Activated T-cell treated with anti-CD3 and anti-CD28 coated beads, Interleukin-2, amount 50 U/mL, for 4 hours (primary cell): ENCODE measurements at regions not wholly inside any gene's neighbourhood (a gene's known extent, or its start where the extent isn't known, plus 50 kb on each side); places are given as distances from the start of the nearest gene placed in this dataset.
A peak's percentile ranks its signal among the peaks of the same experiment; 100 is the strongest.

Source experiments
- ATAC-seq, 2 donors: fragments of 200-7000 bp; cut with Tn5 transposase; one replicate each; pipeline ENCODE4 v1.10.0; 2021
- DNase-seq: peaks from one replicate; pipeline ENCODE4 v3.0.0-alpha.2; 2020
- H3K27me3 Mint-ChIP-seq: one replicate; pipeline ENCODE4 v1.8.0; 2021; ENCODE audit warnings: low read depth, mixed read lengths
- H3K36me3 Mint-ChIP-seq: one replicate; pipeline ENCODE4 v1.8.0; 2022; ENCODE audit warnings: mixed read lengths; ENCODE audit not compliant: insufficient read depth
- H3K4me1 Mint-ChIP-seq: one replicate; pipeline ENCODE4 v1.8.0; 2021; ENCODE audit warnings: low read depth, mixed read lengths
- H3K4me3 Mint-ChIP-seq: one replicate; pipeline ENCODE4 v1.8.0; 2021; ENCODE audit warnings: mild to moderate bottlenecking, moderate library complexity, mixed read lengths
- H3K9me3 Mint-ChIP-seq: one replicate; pipeline ENCODE4 v1.8.0; 2021; ENCODE audit warnings: mixed read lengths

DNA sequence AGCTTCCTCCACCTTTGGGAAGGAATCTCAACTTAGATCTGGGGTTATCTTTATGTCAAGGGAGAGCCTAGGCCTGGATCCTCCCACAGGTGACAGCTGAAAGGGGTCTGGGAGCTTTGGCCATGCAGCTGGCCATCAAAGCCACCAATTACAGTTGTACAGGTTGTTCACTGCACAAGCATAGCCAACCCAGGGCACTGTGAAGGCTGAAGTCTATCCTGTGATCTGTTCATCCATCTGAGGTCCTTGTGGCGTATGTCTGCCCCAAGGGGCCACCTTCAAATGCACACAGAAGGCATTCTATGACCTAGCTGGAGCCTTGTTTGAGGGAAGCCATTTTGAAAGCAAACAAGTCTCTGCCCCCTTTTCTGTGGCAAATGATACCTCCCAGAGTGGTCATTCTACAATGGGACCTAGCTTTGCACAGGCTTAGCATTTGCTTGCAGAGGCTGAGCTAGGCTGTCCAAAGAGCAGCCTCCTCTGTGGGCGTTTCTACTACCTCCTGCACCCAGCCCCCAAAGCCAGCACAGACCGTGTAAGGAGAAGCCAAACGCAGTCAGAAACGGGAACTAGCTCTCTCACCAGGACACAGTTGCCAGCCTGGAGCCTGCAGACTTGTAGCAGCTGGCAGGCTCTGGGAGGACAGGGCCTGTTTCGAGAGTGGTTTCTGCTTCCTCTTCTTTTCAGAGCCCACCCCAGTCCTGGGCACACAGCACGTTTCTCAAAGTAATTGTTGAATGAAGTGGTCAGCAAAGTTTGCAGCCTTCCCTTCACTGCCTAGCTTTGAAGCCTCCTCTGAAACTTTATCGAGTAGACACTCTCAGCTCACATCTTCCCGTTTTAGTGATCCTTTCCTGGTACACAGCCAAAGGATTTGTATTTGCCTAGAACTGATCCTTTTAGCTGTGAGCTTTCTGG, 157.3 kb upstream of the SMAD3 start:
- H3K9me3 Mint-ChIP-seq = peaks cover 6% of the 10 kb centered on the region
- no peaks in the 10 kb centered on the region for H3K36me3 Mint-ChIP-seq
- peaks cover 6% of the 10 kb centered on the region for H3K27me3 Mint-ChIP-seq
- H3K4me1 Mint-ChIP-seq = peaks cover 19% of the 10 kb centered on the region
- ATAC-seq (no peak), DNase-seq (no peak)
- H3K4me3 Mint-ChIP-seq = no peak overlapping the region

DNA sequence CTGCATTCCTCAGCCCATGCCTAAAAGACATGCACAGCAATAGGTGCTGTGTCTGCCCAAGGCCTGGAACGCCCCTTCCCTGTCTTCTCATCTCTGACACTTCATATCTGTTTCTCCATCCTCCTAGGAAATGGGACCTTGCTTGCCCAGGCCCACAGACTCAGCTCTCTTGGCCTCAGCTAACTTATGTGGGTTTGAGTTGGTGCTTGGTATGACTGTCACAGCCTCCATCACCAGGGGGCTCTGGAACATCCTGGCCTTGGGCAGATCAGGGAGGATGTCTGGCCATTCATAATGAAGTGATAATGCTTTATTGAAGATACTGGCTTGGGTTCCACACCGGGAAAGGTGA, 156.7 kb upstream of the SMAD3 start:
- peaks cover 6% of the 10 kb centered on the region for H3K9me3 Mint-ChIP-seq
- peaks cover 6% of the 10 kb centered on the region for H3K27me3 Mint-ChIP-seq
- H3K4me3 Mint-ChIP-seq = no peak overlapping the region
- DNase-seq (no peak), ATAC-seq (no peak)
- H3K4me1 Mint-ChIP-seq = peaks cover 19% of the 10 kb centered on the region
- no peaks in the 10 kb centered on the region for H3K36me3 Mint-ChIP-seq

DNA sequence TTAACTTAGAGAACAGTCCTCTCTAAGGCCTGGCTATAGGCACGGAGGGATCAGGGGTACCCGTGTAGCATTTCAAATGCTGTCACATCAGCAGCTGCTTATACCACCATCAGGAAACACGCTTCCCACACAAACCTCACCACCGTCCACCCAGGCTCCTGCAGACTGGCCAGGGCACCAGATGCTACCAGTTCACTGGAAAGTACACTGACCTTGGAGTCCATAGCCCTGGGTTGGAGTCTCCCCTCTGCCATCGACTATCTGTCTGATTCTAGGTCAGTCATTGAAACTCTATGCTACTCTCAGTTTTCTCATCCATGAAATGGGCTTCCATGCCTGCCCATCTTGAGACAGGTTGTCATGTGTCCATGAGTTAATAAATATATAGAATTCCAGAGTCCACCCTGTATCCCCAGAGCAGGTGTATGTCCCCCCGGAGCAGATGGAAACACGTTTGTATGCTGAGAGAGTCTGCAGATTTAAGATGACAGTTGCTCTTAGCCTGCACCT, 156.0 kb upstream of the SMAD3 start:
- no peak overlapping the region for H3K4me3 Mint-ChIP-seq
- H3K27me3 Mint-ChIP-seq = peaks cover 6% of the 10 kb centered on the region
- H3K9me3 Mint-ChIP-seq = peaks cover 6% of the 10 kb centered on the region
- H3K4me1 Mint-ChIP-seq = peaks cover 17% of the 10 kb centered on the region
- no peak for DNase-seq
- no peaks in the 10 kb centered on the region for H3K36me3 Mint-ChIP-seq
- no peak for ATAC-seq

DNA sequence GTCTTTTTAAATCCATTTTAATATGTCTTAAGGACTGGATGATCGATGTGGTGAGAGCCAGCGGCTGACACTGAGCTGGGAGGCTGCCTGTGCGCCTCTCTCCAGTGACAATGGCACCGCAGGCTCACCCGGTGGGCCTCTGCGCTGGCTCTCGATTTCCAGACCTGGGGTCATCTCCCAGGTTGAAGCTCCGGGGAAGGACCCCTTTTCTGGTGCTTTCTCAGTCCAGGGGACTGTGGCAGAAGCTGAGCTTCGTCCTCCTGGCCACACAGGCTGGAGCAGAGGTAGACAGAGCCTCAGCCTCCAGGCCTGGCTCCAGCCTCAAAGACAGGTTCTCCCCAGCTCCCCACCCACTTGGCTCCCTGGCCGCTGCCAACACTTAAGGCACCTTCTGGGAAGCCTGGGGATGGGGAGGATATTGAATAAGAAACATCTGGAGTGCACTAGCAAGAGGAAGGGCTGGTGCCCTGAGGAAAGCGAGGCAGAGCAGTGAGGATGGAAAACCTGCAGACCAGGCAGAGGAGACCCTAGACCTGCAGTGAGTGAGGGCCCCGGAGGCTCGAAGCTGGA, 154.2 kb upstream of the SMAD3 start:
- Mint-ChIP-seq H3K4me1 (peaks cover 17% of the 10 kb centered on the region), H3K9me3 (peaks cover 5% of the 10 kb centered on the region), H3K4me3 (no peak overlapping the region), H3K27me3 (peaks cover 16% of the 10 kb centered on the region), H3K36me3 (no peaks in the 10 kb centered on the region)
- ATAC-seq (no peak), DNase-seq (no peak)

DNA sequence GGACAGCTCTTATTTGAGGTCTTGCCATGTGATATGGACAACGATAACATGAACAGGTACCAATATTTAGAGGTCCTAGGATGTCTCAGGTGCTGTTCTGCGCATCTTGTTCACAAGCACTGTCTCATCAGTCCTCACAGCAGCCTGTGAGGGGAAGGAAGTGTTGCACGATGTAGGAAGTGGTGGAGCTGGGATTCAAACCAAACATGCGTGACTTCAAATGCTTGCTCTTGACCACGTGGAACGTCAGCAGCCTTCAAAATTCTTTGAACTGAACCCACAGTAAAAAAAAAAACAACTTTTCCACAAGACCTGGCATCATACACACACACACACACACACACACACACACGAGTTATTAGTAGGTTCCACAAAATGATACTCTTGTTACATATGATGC, 153.4 kb upstream of the SMAD3 start:
- ATAC-seq (peak in 1 of 2 donors; percentile 59), DNase-seq (no peak)
- Mint-ChIP-seq H3K27me3 (peaks cover 12% of the 10 kb centered on the region), H3K4me3 (no peak overlapping the region), H3K36me3 (no peaks in the 10 kb centered on the region), H3K4me1 (peaks cover 17% of the 10 kb centered on the region), H3K9me3 (peaks cover 6% of the 10 kb centered on the region)

DNA sequence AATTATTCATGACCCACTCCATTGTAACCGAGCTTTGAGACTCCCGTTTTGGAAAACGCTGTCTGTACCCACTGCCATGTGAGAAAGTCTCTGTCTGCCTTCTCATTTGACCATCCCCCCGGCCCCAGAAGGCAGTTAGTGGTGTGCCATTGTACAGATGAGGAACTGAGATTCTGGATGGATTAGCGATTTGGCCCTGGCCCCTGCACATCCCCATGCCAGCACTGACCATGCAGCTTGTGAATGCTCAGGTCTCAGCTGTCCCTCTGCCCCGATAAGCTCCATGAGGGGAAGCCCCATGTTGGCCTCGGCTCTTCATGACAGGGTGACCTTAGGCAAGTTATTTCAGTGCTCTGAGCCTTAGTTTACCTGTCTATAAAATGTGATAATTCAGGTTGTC, 153.0 kb upstream of the SMAD3 start:
- peaks cover 8% of the 10 kb centered on the region for H3K9me3 Mint-ChIP-seq
- DNase-seq = no peak
- H3K27me3 Mint-ChIP-seq = peaks cover 12% of the 10 kb centered on the region
- no peaks in the 10 kb centered on the region for H3K36me3 Mint-ChIP-seq
- H3K4me3 Mint-ChIP-seq = no peak overlapping the region
- no peak for ATAC-seq
- H3K4me1 Mint-ChIP-seq = peaks cover 17% of the 10 kb centered on the region

DNA sequence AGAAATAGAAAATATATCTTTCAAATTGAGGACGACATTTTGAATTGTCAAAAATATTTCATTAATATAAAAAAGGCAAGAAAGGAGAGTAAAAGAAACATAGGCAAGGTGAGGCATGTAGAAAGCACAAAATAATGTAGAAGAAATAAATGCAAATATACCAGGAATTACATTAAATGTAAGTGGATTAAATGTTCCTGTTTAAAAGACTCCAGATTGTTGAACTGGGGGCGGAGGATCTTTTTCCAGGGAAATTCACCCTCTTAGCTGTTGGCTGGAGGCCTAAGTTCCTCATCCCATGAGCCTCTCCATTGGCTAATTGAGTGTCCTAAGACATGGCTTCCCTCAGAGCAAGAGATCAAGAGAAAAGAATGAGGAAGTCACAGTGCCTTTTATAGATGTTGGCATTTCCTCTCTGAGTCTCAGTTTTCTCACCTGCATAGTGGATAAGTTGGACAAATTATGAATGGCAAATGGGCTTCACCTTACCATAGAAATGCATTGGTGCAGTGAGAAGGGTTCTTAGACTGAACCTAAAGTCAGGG, 147.4 kb upstream of the SMAD3 start:
- DNase-seq (no peak), ATAC-seq (no peak)
- no peaks in the 10 kb centered on the region for H3K4me1 Mint-ChIP-seq
- H3K9me3 Mint-ChIP-seq = peaks cover 16% of the 10 kb centered on the region
- H3K36me3 Mint-ChIP-seq = no peaks in the 10 kb centered on the region
- H3K27me3 Mint-ChIP-seq = peaks cover 29% of the 10 kb centered on the region
- no peak overlapping the region for H3K4me3 Mint-ChIP-seq

DNA sequence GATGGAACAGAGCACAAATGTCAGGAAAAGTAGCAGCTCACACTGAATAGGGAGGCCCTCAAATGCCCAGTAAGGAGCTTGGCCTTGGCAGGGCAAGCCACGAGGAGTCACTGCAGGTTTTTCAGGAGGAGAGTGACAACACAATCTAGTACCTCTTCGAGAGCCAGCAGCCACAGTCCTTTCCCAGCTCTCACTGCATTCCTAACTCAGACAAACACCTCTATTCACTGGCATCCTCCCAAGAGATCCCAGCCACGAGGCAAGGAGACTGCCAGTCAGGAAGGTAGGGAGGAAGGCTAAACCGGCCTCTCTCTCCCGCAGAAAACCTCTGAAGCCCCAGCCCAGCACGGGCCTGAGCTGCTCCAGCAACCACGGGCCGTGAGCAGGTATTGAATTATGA, 146.0 kb upstream of the SMAD3 start:
- Mint-ChIP-seq H3K4me1 (peaks cover 6% of the 10 kb centered on the region), H3K36me3 (no peaks in the 10 kb centered on the region), H3K4me3 (no peak overlapping the region), H3K27me3 (peaks cover 36% of the 10 kb centered on the region), H3K9me3 (peaks cover 17% of the 10 kb centered on the region)
- no peak for DNase-seq
- no peak for ATAC-seq

DNA sequence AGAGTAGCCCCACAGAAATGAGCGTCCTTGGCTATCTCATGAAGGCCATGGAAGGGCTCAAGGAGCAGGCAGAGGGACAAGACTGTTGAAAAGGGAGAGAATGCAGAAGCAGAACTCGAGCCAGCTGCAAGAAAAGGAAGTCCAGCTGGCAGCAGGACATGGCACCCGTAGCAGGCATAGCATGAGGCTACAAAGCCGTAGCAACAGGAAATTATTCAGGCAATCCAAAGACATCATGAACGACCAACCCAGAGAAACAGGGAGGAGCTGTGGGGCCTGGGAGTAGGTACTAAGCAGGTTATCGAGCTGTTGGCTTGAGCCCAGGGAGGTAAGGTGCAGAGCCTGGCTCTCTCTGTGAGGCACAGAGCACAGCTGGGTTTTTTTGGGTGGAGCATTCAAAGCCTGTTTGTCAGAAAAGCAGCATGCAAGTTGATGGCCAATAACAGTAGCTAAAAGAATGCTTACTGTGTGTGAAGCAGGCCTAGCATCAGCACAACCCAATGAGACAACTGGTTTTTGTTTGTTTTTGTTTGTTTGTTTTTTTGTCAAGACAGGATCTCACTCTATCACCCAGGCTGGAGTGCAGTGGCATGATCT, 144.0 kb upstream of the SMAD3 start:
- Mint-ChIP-seq H3K36me3 (no peaks in the 10 kb centered on the region), H3K4me1 (peaks cover 6% of the 10 kb centered on the region), H3K4me3 (no peak overlapping the region), H3K9me3 (peaks cover 17% of the 10 kb centered on the region), H3K27me3 (peaks cover 30% of the 10 kb centered on the region)
- no peak for ATAC-seq
- no peak for DNase-seq

DNA sequence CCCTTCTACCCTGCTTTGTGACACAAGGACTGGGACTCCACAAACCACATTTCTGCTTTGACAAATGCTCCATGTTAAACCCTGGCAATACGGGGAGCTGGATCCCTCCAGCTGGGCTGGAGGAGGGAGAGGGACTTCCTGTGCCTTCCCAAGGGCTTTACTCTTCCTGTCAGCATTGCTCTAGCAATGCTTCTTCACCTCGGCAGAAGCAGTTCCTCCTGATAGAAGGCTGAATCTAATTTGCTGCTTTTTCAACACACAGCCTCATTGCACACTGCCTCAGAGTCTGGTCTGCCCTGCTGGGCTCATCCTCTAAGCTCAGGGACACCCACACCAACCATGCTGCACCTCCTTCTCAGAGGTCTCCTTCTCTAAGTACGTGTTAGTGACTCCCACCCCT, 142.8 kb upstream of the SMAD3 start:
- DNase-seq = no peak
- peaks cover 6% of the 10 kb centered on the region for H3K4me1 Mint-ChIP-seq
- H3K9me3 Mint-ChIP-seq = peaks cover 7% of the 10 kb centered on the region
- peaks cover 33% of the 10 kb centered on the region for H3K27me3 Mint-ChIP-seq
- H3K4me3 Mint-ChIP-seq = no peak overlapping the region
- no peak for ATAC-seq
- H3K36me3 Mint-ChIP-seq = no peaks in the 10 kb centered on the region

DNA sequence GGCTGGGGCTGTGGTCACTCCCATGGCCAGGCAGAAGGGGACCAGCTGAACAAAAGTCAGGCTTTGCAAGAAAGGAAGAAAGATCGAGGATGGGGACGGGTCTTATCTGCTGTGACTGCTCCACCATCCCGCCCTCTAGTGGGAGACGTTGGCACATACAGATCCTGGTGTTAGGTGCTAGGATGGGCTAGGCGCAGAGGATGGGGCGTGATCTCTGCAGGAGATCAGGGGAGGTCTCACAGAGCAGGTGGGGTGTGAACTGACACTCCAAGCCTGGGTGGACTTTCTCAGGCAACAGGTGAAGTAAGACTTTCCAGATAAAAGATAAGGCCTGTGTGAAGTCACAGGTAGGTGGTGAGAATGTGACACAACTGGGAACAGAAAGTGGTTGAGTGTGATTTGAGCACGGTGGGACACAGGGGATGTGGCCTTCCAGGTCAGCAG, 141.9 kb upstream of the SMAD3 start:
- H3K9me3 Mint-ChIP-seq = peaks cover 7% of the 10 kb centered on the region
- H3K4me3 Mint-ChIP-seq = no peak overlapping the region
- peak; percentile 72 to 76 for ATAC-seq
- no peaks in the 10 kb centered on the region for H3K36me3 Mint-ChIP-seq
- DNase-seq = peak; percentile 22
- H3K4me1 Mint-ChIP-seq = peaks cover 6% of the 10 kb centered on the region
- peaks cover 33% of the 10 kb centered on the region for H3K27me3 Mint-ChIP-seq

DNA sequence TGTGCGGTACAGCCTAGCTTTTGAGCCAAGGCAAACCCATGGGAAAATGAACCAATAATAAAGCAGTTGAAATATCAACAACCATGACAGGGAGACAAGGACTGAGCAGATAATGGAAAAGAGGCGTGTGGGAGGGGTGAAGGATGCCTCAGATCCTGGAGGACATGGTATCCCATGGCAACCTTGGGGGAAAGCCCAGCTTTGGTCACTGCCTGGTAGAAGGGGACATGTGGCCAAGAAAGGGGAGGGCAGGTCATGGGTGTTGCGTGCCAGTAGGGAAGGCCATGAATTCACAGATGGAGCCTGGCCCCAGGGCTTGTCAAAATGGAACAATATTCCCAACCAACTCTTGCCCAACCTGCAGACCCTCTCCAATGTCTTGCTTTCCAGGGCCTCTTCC, 140.5 kb upstream of the SMAD3 start:
- Mint-ChIP-seq H3K4me1 (peaks cover 6% of the 10 kb centered on the region), H3K36me3 (no peaks in the 10 kb centered on the region), H3K27me3 (peaks cover 31% of the 10 kb centered on the region), H3K9me3 (peaks cover 7% of the 10 kb centered on the region), H3K4me3 (no peak overlapping the region)
- no peak for DNase-seq
- ATAC-seq = no peak

DNA sequence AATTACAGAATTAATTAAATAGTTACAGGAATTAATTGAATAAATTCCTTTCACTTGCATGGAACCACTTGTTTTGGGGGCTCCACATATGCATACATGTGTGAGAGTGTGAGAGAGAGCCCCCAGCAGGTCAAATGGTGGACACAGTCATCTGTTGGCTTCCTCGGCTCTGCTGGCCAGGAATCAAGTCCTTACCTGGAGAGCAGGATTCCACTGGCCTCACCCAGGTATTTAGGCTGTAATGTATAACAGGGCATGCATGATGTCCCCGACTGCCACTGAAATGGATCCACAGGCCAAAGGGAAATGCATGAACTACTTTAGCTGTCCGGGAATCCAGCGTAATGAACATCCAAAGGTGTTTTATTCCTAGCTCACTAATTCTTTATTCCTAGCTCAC, 139.7 kb upstream of the SMAD3 start:
- H3K9me3 Mint-ChIP-seq = peaks cover 7% of the 10 kb centered on the region
- no peak overlapping the region for H3K4me3 Mint-ChIP-seq
- ATAC-seq (no peak), DNase-seq (no peak)
- peaks cover 34% of the 10 kb centered on the region for H3K27me3 Mint-ChIP-seq
- H3K36me3 Mint-ChIP-seq = no peaks in the 10 kb centered on the region
- H3K4me1 Mint-ChIP-seq = peaks cover 6% of the 10 kb centered on the region

DNA sequence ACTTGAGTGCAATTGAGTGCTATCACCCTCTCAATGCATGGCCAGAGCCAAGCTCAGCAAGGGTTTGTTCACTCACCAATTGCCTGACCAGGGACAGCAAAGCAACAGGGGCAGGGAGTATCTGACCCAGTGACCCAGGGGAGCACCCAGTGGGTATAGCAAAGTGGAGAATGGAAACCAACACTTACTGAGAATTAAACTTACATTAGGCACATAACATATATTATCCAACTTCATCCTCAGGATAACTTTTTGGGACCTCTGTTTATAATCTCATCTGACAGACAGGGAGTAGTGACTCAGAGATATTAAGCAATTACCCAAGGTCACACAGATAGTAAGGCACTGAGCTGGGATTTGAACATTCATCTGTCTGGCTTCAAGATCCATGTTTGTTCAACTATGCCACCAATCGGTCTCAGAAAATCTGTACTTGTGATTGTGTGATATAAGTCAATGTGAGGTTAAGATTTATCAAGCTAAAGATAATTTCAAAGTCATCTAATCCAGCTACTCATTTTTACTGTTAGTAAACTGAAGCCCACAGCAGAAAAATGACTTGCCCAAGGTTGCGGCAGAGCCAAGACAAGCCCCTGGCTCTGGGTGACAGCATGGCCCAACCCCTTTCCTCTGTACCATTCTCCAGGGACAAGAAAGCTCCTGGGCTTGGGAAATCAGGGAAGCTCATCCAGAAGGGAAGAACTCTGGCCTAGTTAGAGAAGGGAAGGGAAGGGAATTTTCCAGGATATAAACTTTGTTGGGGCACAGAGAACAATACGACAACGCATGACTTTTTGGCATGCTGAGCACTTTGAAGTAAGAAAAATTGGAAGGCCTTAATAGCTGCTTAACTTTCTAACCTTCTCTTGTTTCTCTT, 138.0 kb upstream of the SMAD3 start:
- Mint-ChIP-seq H3K4me3 (no peak overlapping the region), H3K4me1 (peaks cover 6% of the 10 kb centered on the region), H3K27me3 (peaks cover 28% of the 10 kb centered on the region), H3K36me3 (no peaks in the 10 kb centered on the region), H3K9me3 (peaks cover 7% of the 10 kb centered on the region)
- no peak for DNase-seq
- no peak for ATAC-seq
